NCI-H146 (cell line): ENCODE measurements at regions not wholly inside any gene's neighbourhood (a gene's known extent, or its start where the extent isn't known, plus 50 kb on each side); places are given as distances from the start of the nearest gene placed in this dataset.
"Not testable (repeated sequence)": the region's sequence is repeated elsewhere in the genome, so short reads cannot be mapped to it uniquely, and the experiment has no call there.

ENCODE experiments used
- DNase-seq: peaks from one replicate; lab custom pipeline; 2025; lab: John Stamatoyannopoulos, UW

- DNase-seq: no peak
Observed at GRCh38 chr1:241447031-241447644, 72.4 kb downstream of the FH start.

- DNase-seq: no peak
Observed at GRCh38 chr1:241444836-241445235, 74.7 kb downstream of the FH start.

GRCh38 chr1:241443561-241443960, 76.0 kb downstream of the FH start:
- no peak for DNase-seq

- DNase-seq: no peak
Observed at GRCh38 chr1:241442686-241443085, 76.9 kb downstream of the FH start.

- DNase-seq: no peak
Observed at GRCh38 chr1:241440904-241441303, 78.7 kb downstream of the FH start.

- DNase-seq: not testable (repeated sequence)
Observed at GRCh38 chr1:241438686-241439085, 80.9 kb downstream of the FH start.

GRCh38 chr1:241432241-241432640, 75.2 kb upstream of the RGS7 start:
- no peak for DNase-seq

- not testable (repeated sequence) for DNase-seq
Observed at GRCh38 chr1:241425091-241425490, 68.1 kb upstream of the RGS7 start.

GRCh38 chr1:241424480-241424971, 67.5 kb upstream of the RGS7 start:
- no peak for DNase-seq

GRCh38 chr1:241423541-241424479, 66.8 kb upstream of the RGS7 start:
- DNase-seq: peak; percentile 92

- DNase-seq: no peak
Observed at GRCh38 chr1:241422470-241422869, 65.5 kb upstream of the RGS7 start.

- DNase-seq: no peak
Observed at GRCh38 chr1:241419986-241420385, 63.0 kb upstream of the RGS7 start.

GRCh38 chr1:241417258-241417657, 60.3 kb upstream of the RGS7 start:
- DNase-seq: no peak

- DNase-seq: peak; percentile 15
Observed at GRCh38 chr1:241413974-241414373, 57.0 kb upstream of the RGS7 start.

- no peak for DNase-seq
Observed at GRCh38 chr1:241413386-241413785, 56.4 kb upstream of the RGS7 start.

GRCh38 chr1:241412646-241413045, 55.6 kb upstream of the RGS7 start:
- DNase-seq: no peak

GRCh38 chr1:241411776-241412338, 54.9 kb upstream of the RGS7 start:
- DNase-seq: no peak

- peak; percentile 62 for DNase-seq
Observed at GRCh38 chr1:241411056-241411775, 54.2 kb upstream of the RGS7 start.

- DNase-seq: peak; percentile 11
Observed at GRCh38 chr1:241408170-241408569, 51.2 kb upstream of the RGS7 start.
